GM12878 (cell line): ENCODE measurements at regions not wholly inside any gene's neighbourhood (a gene's known extent, or its start where the extent isn't known, plus 50 kb on each side); places are given as distances from the start of the nearest gene placed in this dataset.

Experiments
- ATF7 ChIP-seq: fragments of 450-650 bp; IDR thresholded peaks from 2 replicates; pipeline ENCODE4 v1.6.1; 2016; ENCODE audit warnings: low read depth, mild to moderate bottlenecking
- BHLHE40 ChIP-seq, 2 experiments: fragments of 450-650 bp in 1 of 2; IDR thresholded peaks; 2 replicates each; pipeline ENCODE4 v1.6.1; 2011 to 2017; ENCODE audit warnings: low read depth in 2 of 2, borderline replicate concordance in 1 of 2, improper control_type of control experiment in 1 of 2, low read length in 1 of 2, mild to moderate bottlenecking in 1 of 2
- EZH2 ChIP-seq: IDR thresholded peaks from 2 replicates; pipeline ENCODE4 v1.6.1; 2012; ENCODE audit warnings: low read depth, mild to moderate bottlenecking, control low read depth, inconsistent platforms, low read length, borderline replicate concordance; ENCODE audit not compliant: control insufficient read depth
- GABPA ChIP-seq: IDR thresholded peaks from 2 replicates; pipeline ENCODE4 v1.6.1; 2014; ENCODE audit warnings: antibody characterized with exemption, low read depth, mild to moderate bottlenecking, inconsistent platforms
- NR2C2 ChIP-seq: IDR thresholded peaks from 2 replicates; pipeline ENCODE4 v1.6.1; 2011; ENCODE audit warnings: borderline replicate concordance, low read depth; ENCODE audit not compliant: control insufficient read depth, insufficient read length
- POLR2A ChIP-seq: IDR thresholded peaks from 2 replicates; pipeline ENCODE4 v1.6.1; 2011; ENCODE audit warnings: low read depth, mild to moderate bottlenecking, low read length
- SP1 ChIP-seq: IDR thresholded peaks from one replicate; pipeline ENCODE4 v1.6.1; 2011; ENCODE audit warnings: low read depth, low read length
- SUZ12 ChIP-seq: fragments of 200-600 bp; sonication (generic); IDR thresholded peaks from one replicate; pipeline ENCODE4 v1.6.1; 2018; ENCODE audit warnings: antibody characterized with exemption, mild to moderate bottlenecking; ENCODE audit not compliant: unreplicated experiment
- TF ChIP-seq, protein P1 (sequence below), 3 experiments: IDR thresholded peaks in 2 of 3; conservative IDR thresholded peaks in 1 of 3; 2 replicates each; pipeline ENCODE4 v1.5.1; 2011; ENCODE audit warnings: low read depth in 3 of 3, low read length in 3 of 3, mild to moderate bottlenecking in 3 of 3, control low read depth in 2 of 3, moderate library complexity in 2 of 3, inconsistent platforms in 1 of 3, mixed read lengths in 1 of 3; ENCODE audit not compliant: control insufficient read depth in 2 of 3, insufficient read depth in 1 of 3; ENCODE audit errors: extremely low read depth in 1 of 3

DNA sequence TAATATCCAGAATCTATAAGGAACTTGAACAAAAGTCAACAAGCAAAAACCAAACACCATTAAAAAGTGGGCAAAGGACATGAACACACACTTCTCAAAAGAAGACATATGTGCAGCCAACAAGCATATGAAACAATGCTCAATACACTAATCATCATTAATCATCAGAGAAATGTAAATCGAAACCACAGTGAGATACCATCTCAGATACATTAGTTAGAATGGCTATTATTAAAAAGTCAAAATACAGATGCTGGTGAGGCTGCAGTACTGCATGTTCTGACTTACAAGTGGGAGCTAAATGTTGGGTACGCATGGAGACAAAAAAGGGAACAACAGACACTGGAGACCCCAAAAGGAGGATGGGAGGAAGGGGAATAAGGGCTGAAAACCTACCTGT lies 67.1 kb downstream of the BLTP3B start:
- TF ChIP-seq NR2C2, result no peak
- no peak for TF ChIP-seq ATF7
- no peak for TF ChIP-seq POLR2A
- TF ChIP-seq, protein P1, sequence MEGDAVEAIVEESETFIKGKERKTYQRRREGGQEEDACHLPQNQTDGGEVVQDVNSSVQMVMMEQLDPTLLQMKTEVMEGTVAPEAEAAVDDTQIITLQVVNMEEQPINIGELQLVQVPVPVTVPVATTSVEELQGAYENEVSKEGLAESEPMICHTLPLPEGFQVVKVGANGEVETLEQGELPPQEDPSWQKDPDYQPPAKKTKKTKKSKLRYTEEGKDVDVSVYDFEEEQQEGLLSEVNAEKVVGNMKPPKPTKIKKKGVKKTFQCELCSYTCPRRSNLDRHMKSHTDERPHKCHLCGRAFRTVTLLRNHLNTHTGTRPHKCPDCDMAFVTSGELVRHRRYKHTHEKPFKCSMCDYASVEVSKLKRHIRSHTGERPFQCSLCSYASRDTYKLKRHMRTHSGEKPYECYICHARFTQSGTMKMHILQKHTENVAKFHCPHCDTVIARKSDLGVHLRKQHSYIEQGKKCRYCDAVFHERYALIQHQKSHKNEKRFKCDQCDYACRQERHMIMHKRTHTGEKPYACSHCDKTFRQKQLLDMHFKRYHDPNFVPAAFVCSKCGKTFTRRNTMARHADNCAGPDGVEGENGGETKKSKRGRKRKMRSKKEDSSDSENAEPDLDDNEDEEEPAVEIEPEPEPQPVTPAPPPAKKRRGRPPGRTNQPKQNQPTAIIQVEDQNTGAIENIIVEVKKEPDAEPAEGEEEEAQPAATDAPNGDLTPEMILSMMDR (IDR thresholded peaks at IDR 0.05 in 2 of 3, conservative IDR thresholded peaks at IDR 0.05 in 1 of 3; ENCODE audit: control insufficient read depth in 2 of 3, extremely low read depth in 1 of 3, insufficient read depth in 1 of 3, low read depth in 3 of 3, low read length in 3 of 3), result no peak
- no peak for TF ChIP-seq EZH2
- TF ChIP-seq SP1, result no peak
- no peak for TF ChIP-seq BHLHE40 (IDR thresholded peaks at IDR 0.05; ENCODE audit: borderline replicate concordance in 1 of 2, low read depth in 2 of 2, low read length in 1 of 2)
- no peak for TF ChIP-seq GABPA
- TF ChIP-seq SUZ12, result no peak
